NCI-H2081 (cell line): ENCODE measurements at regions not wholly inside any gene's neighbourhood (a gene's known extent, or its start where the extent isn't known, plus 50 kb on each side); places are given as distances from the start of the nearest gene placed in this dataset.
"Not testable (repeated sequence)": the region's sequence is repeated elsewhere in the genome, so short reads cannot be mapped to it uniquely, and the experiment has no call there.

Source experiments
- DNase-seq, 2 experiments: peaks; one replicate each; lab custom pipeline; 2025; lab: John Stamatoyannopoulos, UW

GRCh38 chr5:100379254-100379858, 155.8 kb upstream of the FAM174A start:
- DNase-seq = not testable (repeated sequence)

DNA sequence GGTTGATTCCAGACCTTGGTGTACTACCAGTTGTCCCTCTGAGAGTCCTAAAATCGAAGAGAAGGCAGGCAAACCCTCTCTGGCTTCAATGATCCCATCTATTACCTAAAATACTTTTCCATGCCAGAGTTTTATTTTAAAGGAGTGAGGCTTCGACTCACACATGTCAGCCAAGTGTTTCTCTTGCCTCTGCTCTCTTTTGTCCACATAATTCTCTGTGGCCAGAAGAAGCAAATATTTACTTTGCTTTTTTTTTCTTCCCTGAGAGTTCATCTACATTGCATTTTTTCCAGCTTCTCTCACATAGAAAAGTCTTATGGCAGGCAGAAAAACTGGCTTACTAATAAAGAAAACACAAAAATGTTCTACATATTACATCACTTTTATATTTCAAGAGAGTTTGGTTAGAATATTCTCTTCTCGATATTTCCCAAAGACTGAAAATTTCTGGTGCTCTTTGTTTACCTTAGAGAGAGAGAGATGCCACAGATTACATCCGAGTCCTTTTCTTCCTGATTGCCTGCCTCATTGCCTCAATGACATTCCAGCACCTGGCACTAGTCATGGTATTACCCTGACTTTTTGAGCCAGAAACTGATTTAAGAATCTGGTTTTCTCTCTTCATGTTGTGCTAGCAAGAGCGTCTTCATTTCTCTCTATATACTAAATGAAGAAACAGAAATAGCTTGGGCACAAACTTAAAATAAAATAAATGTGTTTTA, 170.3 kb upstream of the FAM174A start:
- not testable (repeated sequence) for DNase-seq

DNA sequence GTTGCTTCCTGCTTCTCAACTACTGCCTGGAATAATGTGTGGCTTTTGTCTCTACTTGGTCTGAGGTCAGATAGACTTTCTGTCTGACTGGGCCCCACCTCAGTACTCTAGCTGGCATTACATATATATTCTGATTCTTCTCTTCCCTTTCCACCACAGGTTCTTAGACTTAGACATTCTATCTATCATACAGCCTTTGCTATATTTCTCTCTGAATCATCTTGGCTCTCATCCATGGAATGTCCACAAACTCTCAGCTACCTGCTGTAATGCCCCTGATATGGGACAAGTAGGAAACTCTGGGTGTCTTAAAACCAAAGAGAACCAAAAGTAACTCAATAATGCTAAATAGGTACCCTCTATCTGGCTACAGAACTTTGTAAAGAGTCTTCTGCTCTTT, 170.8 kb upstream of the FAM174A start:
- not testable (repeated sequence) for DNase-seq

DNA sequence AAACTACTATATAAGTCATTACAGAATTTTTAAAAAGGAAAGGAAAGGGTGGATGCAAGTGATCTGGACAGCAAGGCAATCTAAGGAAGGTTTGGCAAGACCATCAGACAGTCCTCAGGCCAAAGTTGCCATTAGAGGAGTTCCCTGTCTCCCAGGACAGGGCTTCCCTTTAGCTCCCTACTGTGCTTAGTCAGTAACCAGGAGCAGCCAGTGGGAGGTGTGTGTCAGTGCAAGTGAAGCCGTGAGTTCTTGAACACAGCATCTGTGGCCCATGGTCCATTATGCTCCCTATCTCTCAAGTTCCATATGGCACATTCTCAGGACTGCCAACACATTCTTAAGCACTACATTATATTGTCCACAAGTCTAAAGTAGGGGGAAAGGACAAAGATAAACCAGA, 175.2 kb upstream of the FAM174A start:
- not testable (repeated sequence) for DNase-seq

GRCh38 chr5:100346269-100346668, 188.9 kb upstream of the FAM174A start:
- DNase-seq = not testable (repeated sequence)

DNA sequence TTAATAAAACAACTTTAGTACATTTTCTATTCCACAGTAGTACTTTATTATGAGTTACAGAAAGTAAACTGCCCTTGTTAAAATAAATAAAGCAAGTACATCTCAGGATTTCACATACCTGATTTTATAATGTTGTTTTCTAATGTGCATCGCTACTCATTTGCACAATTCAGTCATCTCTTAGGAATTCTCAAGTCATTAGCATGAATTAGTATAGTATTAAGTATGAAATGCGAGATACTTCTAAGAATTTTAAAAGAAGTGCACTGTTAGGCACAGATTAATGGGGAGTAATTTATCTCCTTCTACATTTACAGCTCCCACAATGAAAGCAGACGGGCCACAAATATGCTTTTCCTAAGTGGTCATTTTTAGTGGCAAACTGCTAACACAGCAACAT, 193.7 kb upstream of the FAM174A start:
- DNase-seq = not testable (repeated sequence)

GRCh38 chr5:100322483-100322882, 212.7 kb upstream of the FAM174A start:
- no peak for DNase-seq

DNA sequence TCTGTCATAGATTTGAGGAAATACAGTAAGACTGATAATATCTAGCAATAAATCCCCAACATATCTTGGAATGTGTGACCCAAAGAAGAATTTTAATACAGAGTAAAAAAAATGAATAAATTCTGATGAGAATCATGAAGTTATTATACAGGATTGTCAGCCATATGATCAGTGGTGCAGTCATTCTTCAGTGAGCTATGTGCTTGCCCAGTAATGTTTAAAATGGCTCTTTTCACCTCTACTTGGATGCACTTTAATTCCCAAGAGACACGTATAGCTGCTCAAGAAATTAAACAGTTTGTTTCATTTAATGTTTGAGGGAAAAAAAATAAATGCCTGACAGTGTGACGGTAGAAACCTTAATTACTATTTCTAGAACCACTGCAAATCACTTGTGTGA, 215.3 kb upstream of the FAM174A start:
- no peak for DNase-seq

GRCh38 chr5:100313657-100314056, 221.5 kb upstream of the FAM174A start:
- no peak for DNase-seq

DNA sequence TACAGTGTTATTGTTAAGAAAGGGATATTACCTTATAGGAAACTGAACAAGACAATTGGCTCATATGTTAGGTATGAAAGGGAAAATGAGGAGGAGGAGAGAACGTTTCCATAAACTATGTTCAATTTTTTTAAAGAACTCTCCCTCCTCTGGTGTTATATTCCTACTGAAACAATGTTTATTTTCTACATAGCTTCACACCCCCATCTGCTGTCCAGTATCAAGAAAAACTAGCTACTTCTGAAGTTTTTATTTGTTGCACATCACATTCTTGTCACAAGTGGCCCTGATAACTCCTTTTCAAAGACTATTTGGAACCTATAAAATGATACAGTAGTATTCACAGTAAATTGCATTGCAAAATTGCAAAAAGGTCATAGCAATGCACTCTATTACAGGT, 223.4 kb upstream of the FAM174A start:
- DNase-seq = no peak

- DNase-seq = no peak
These were observed 229.2 kb upstream of the FAM174A start for GRCh38 chr5:100306000-100306399.

DNA sequence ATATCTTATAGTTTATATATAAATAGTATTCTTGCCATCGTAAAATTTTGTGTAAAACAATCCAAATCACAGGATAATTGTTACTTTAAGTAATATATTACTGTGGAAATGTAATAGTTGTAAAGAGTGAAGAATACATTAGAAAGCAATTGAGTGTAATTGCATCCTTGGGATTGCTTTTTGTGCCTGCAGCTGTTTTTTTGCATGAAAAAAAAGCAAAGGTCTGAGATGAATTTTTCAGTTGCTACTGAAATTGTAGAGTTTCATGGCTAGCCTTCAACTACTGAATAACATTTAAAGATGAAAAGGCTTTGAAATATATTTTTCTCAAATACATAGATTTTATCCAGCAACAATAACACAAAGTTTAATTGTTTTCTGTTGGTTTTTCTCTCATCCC, 232.0 kb upstream of the FAM174A start:
- no peak for DNase-seq

GRCh38 chr5:100299261-100299660, 235.9 kb upstream of the FAM174A start:
- DNase-seq = no peak

- DNase-seq = no peak
These were observed 259.1 kb upstream of the FAM174A start for GRCh38 chr5:100276071-100276470.

GRCh38 chr5:100275631-100276030, 259.5 kb upstream of the FAM174A start:
- DNase-seq = no peak

DNA sequence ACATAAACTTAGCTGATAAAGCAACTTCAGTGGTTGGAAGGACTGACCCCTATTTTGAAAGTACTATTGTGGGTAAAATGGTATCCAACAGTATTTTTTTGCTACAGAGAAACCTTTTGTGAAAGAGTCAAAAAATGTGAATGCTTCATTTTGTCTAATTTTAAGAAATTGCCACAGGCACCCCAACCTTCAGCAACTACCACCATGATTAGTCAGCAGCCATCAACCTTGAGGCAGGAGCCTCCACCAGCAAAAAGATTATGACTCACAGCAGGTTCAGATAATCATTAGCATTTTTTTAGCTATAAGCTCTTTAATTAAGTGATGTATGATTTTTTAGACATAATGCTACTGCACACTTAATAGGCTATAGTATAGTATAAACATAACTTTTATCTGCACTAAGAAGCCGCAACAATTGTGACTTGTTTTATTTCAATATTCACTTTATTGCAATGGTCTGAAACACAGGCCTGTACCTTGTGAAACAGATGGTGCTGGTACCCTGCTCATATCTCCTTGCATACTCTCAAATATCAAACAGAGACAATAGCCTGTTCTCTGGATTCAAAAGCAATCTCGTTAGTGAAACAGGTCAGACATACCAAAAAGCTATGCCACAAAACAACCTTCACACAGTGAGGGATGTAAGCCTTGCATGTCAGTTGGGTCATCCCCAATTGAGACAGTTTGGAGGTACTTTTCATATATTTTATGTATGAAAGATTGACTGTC, 261.2 kb upstream of the FAM174A start:
- DNase-seq = no peak

GRCh38 chr5:100270023-100270771, 265.0 kb upstream of the FAM174A start:
- no peak for DNase-seq

DNA sequence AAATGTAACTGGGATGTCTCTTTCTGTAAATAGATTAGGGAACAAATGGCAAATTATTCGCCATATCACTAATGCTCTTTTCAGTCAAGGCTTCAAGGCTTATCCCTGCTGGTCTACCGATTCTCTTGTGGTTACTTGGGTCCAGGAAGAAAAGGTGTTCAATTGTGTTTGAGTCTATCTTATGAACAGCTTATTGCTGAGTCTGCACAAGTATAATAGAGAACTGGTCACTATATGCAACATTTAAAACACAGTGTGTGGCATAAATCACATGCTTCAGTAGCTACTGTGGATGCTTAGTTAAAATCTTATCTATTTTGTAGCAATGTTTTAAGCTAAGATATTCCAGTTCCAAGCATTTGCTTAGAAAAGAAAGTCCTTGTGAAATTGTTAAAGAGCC, 274.2 kb upstream of the FAM174A start:
- no peak for DNase-seq

- no peak for DNase-seq
These were observed 282.2 kb upstream of the FAM174A start for GRCh38 chr5:100252944-100253343.

GRCh38 chr5:100252037-100252436, 283.1 kb upstream of the FAM174A start:
- DNase-seq = no peak

DNA sequence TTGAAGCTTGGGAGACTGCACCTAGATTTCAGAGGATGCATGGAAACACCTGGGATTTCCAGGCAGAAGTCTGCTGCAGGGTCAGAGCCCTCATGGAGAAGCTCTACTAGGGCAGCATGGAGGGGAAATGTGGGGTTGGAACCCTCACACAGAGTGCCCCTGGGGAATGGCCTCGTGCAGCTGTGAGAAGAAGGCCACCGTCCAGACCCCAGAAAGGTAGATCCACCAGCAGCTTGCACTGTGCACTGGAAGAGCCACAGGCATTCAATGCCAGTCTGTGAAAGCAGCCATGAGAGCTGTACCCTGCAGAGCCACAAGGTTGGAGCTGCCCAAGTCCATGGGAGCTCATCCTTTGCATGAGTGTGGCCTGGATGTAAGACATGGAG, 285.3 kb upstream of the FAM174A start:
- no peak for DNase-seq

- DNase-seq = no peak
These were observed 285.8 kb upstream of the FAM174A start for GRCh38 chr5:100249211-100249883.
